Sigmoid colon (tissue), 6 donors: ENCODE measurements at regions not wholly inside any gene's neighbourhood (a gene's known extent, or its start where the extent isn't known, plus 50 kb on each side); places are given as distances from the start of the nearest gene placed in this dataset.

ENCODE experiments used
- DNase-seq: peaks from one replicate; pipeline ENCODE4 v3.0.0-alpha.2; 2019
- H3K27ac ChIP-seq, 4 donors: fragments of 200-600 bp; sonication (generic); one replicate each; pipeline ENCODE4 v1.5.1; 2016 to 2019; ENCODE audit warnings: mild to moderate bottlenecking in 1 of 4
- H3K27me3 ChIP-seq, 3 donors: fragments of 200-600 bp; sonication (generic); one replicate each; pipeline ENCODE4 v1.5.1; 2019; ENCODE audit warnings: mild to moderate bottlenecking in 1 of 3
- H3K36me3 ChIP-seq, 4 donors: fragments of 200-600 bp; sonication (generic); one replicate each; pipeline ENCODE4 v1.5.1; 2016 to 2019
- H3K4me1 ChIP-seq, 4 donors: fragments of 200-600 bp; sonication (generic); one replicate each; pipeline ENCODE4 v1.5.1; 2017 to 2019
- H3K4me3 ChIP-seq, 4 donors: fragments of 200-600 bp; sonication (generic); one replicate each; pipeline ENCODE4 v1.5.1; 2017 to 2019; ENCODE audit warnings: mild to moderate bottlenecking in 2 of 4, moderate library complexity in 1 of 4
- H3K9me3 ChIP-seq, 4 donors: fragments of 200-600 bp in 3 of 4; sonication (generic) in 3 of 4; one replicate each; pipeline versions ENCODE4 v1.5.1 to v1.6.1; 2013 to 2019
- CTCF ChIP-seq, 4 experiments: fragments of 450-650 bp in 3 of 4; fragments of 200-600 bp in 1 of 4; IDR thresholded peaks; one replicate each; pipeline ENCODE4 v1.5.1; 2016 to 2019; ENCODE audit warnings: antibody characterized with exemption in 4 of 4, mild to moderate bottlenecking in 3 of 4, moderate library complexity in 2 of 4
- EP300 ChIP-seq, 4 donors: sonication (generic); formaldehyde crosslinking; IDR thresholded peaks; one replicate each; pipeline ENCODE4 v1.6.1; 2017; ENCODE audit warnings: antibody characterized with exemption in 4 of 4
- POLR2A ChIP-seq, 2 donors: fragments of 450-650 bp; IDR thresholded peaks; one replicate each; pipeline ENCODE4 v1.6.1; 2016; ENCODE audit warnings: antibody characterized with exemption in 2 of 2, mild to moderate bottlenecking in 2 of 2, moderate library complexity in 2 of 2
- POLR2AphosphoS5 ChIP-seq, 4 donors: sonication (generic); formaldehyde crosslinking; IDR thresholded peaks; one replicate each; pipeline ENCODE4 v1.6.1; 2017; ENCODE audit warnings: antibody characterized with exemption in 4 of 4
- WGBS, 2 donors: extraction: QIAGEN DNeasy Blood & Tissue Kit; methylation state at CpG; one replicate each; pipeline ENCODE4 v1.1.7; 2013; 5-methylcytosine and 5-hydroxymethylcytosine counted together
- intact Hi-C: fragments of 100-400 bp; cut with DNase I; formaldehyde crosslinking; loops from one replicate; pipeline ENCODE4 v1.15.1; 2023
- donor health status: healthy with polysubstance abuse.
- donor health status: healthy.

GRCh38 chr14:86940106-86940505, 1052.9 kb downstream of the GALC start:
- H3K9me3 ChIP-seq = peaks cover 0 to 6% (median 0%) of the 10 kb centered on the region in 4 donors
- intact Hi-C loops = no loop called here
- H3K36me3 ChIP-seq = no peaks in the 10 kb centered on the region
- 26 to 59% methylated on average over 2 of the region's 2 CpGs for WGBS, 2 donors
- TF ChIP-seq POLR2AphosphoS5 (IDR thresholded peaks at IDR 0.05) (no peak), EP300 (IDR thresholded peaks at IDR 0.05) (no peak)
- DNase-seq = no peak
- no peak overlapping the region for H3K4me3 ChIP-seq
- H3K27me3 ChIP-seq = no peaks in the 10 kb centered on the region
- H3K4me1 ChIP-seq = no peaks in the 10 kb centered on the region
- H3K27ac ChIP-seq = no peak overlapping the region

GRCh38 chr14:86938320-86938719, 1054.7 kb downstream of the GALC start:
- WGBS, 2 donors = 26 to 64% methylated on average over 8 of the region's 8 CpGs
- intact Hi-C loops = no loop called here
- no peaks in the 10 kb centered on the region for H3K4me1 ChIP-seq
- peaks cover 0 to 6% (median 0%) of the 10 kb centered on the region in 4 donors for H3K9me3 ChIP-seq
- no peak for DNase-seq
- TF ChIP-seq CTCF (IDR thresholded peaks at IDR 0.05) (no peak), EP300 (IDR thresholded peaks at IDR 0.05) (no peak), POLR2A (IDR thresholded peaks at IDR 0.05) (no peak), POLR2AphosphoS5 (IDR thresholded peaks at IDR 0.05) (no peak)
- H3K27me3 ChIP-seq = no peaks in the 10 kb centered on the region
- no peak overlapping the region for H3K27ac ChIP-seq
- no peak overlapping the region for H3K4me3 ChIP-seq
- H3K36me3 ChIP-seq = no peaks in the 10 kb centered on the region

- WGBS, 2 donors = 53 to 75% methylated on average over 2 of the region's 2 CpGs
- intact Hi-C loops = no loop called here
Measured at GRCh38 chr14:86936556-86936955, 1056.4 kb downstream of the GALC start.

GRCh38 chr14:86935241-86935885, 1057.6 kb downstream of the GALC start:
- DNase-seq = no peak
- Histone ChIP-seq H3K4me3 (no peak overlapping the region), H3K27ac (no peak overlapping the region), H3K27me3 (no peaks in the 10 kb centered on the region), H3K9me3 (peaks cover 0 to 3% (median 0%) of the 10 kb centered on the region in 4 donors), H3K36me3 (no peaks in the 10 kb centered on the region), H3K4me1 (no peaks in the 10 kb centered on the region)
- WGBS, 2 donors = 48 to 58% methylated on average over 8 of the region's 8 CpGs
- intact Hi-C loops = no loop called here
- TF ChIP-seq POLR2AphosphoS5 (IDR thresholded peaks at IDR 0.05) (no peak), POLR2A (IDR thresholded peaks at IDR 0.05) (no peak), EP300 (IDR thresholded peaks at IDR 0.05) (no peak), CTCF (IDR thresholded peaks at IDR 0.05) (no peak)

More at GRCh38 chr14:86936556-86936955, 1056.4 kb downstream of the GALC start:
- H3K4me3 ChIP-seq = no peak overlapping the region
- no peak for DNase-seq
- H3K27me3 ChIP-seq = no peaks in the 10 kb centered on the region
- H3K36me3 ChIP-seq = no peaks in the 10 kb centered on the region
- H3K4me1 ChIP-seq = no peaks in the 10 kb centered on the region
- peaks cover 0 to 6% (median 0%) of the 10 kb centered on the region in 4 donors for H3K9me3 ChIP-seq
- TF ChIP-seq CTCF (IDR thresholded peaks at IDR 0.05) = no peak
- no peak for TF ChIP-seq POLR2A (IDR thresholded peaks at IDR 0.05)
- no peak for TF ChIP-seq EP300 (IDR thresholded peaks at IDR 0.05)
- H3K27ac ChIP-seq = no peak overlapping the region

- intact Hi-C loops = no loop called here
- no peaks in the 10 kb centered on the region for H3K9me3 ChIP-seq
- 74 to 92% methylated on average over 7 of the region's 7 CpGs for WGBS, 2 donors
- no peaks in the 10 kb centered on the region for H3K27me3 ChIP-seq
- no peak for TF ChIP-seq POLR2A (IDR thresholded peaks at IDR 0.05)
- no peak overlapping the region for H3K27ac ChIP-seq
- H3K4me1 ChIP-seq = no peaks in the 10 kb centered on the region
- H3K36me3 ChIP-seq = no peaks in the 10 kb centered on the region
- DNase-seq = no peak
- no peak overlapping the region for H3K4me3 ChIP-seq
Measured at GRCh38 chr14:86933958-86934595, 1058.9 kb downstream of the GALC start.
